Peyer's patch (tissue), 4 donors: ENCODE measurements at regions not wholly inside any gene's neighbourhood (a gene's known extent, or its start where the extent isn't known, plus 50 kb on each side); places are given as distances from the start of the nearest gene placed in this dataset.

Source experiments
- CTCF ChIP-seq, 6 experiments: fragments of 450-650 bp in 4 of 6; fragments of 200-600 bp in 2 of 6; sonication (generic) in 1 of 6; IDR thresholded peaks; one replicate each; pipeline ENCODE4 v1.5.1; 2017 to 2019; ENCODE audit warnings: antibody characterized with exemption in 6 of 6, mild to moderate bottlenecking in 3 of 6, moderate library complexity in 1 of 6
- POLR2A ChIP-seq, 2 donors: fragments of 450-650 bp; IDR thresholded peaks; one replicate each; pipeline ENCODE4 v1.5.1; 2017; ENCODE audit warnings: antibody characterized with exemption in 2 of 2, mild to moderate bottlenecking in 2 of 2, moderate library complexity in 2 of 2

GRCh38 chr21:23455676-23456075, 2151.6 kb downstream of the MRPL39 start:
- TF ChIP-seq CTCF (IDR thresholded peaks at IDR 0.05) (no peak), POLR2A (IDR thresholded peaks at IDR 0.05) (no peak)
